GM18867 (cell line): ENCODE measurements at regions not wholly inside any gene's neighbourhood (a gene's known extent, or its start where the extent isn't known, plus 50 kb on each side); places are given as distances from the start of the nearest gene placed in this dataset.

Experiments used
- ATAC-seq: cut with Tn5 transposase; IDR thresholded peaks from one replicate; pipeline ENCODE4 v1.9.1; 2021; ENCODE audit warnings: mild to moderate bottlenecking, moderate library complexity; ENCODE audit not compliant: unreplicated experiment

DNA sequence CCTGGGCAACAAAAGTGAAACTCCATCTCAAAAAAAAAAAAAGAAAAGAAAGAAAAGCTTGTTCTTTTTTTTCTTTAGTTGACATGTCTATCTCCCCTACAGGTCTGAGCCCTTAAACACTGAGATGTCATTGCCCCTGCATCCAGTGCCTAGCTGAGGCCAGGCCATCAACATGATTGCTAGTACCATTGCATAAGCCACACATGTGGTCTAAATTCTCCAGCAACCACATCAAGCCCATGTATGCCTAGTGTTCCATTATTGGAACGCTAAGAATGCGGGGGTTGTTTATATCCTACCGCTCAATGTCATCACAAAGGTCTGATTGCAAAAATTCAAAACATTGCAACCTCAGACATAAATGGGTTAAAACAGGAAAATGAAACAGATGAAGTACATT lies 62.7 kb downstream of the NPTX2 start:
- ATAC-seq, result no peak

DNA sequence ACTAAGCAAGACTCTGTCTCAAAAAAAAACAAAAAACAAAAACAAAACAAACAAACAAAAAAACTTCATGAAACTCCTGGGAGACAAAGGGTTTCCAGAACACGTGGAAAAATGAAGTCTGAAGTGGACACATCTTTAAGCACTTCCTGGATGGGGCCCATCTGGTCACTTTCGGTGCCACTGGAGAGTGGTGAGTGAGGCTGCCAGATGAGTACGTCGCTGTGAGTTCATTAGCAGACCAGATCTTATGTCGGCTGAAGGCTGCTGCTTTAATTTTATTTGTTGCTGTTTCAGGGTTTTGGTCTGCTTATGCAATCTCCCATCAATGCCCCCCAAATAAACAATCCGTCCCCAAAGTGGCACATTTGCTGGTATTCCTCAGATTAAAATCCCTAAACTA lies 64.4 kb downstream of the NPTX2 start:
- no peak for ATAC-seq

DNA sequence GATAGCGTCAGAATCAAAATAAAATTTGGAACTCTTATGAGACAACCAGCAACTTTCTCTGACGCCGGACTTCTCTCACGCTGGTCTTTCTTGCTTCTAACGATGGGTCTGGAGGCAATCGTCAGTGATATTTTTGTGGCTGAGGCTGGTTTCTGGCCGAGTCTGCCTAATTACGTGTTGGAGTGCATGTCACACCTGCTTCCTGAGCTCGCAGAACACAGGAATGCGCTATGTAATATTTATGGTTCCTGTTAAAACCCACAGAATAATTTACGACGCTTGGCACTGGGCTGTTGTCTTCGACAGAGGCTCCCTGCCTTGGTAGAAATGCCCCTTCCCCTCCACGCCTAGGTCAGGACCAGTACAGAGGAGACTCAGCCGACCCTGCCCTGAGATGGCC lies 64.9 kb downstream of the NPTX2 start:
- no peak for ATAC-seq

DNA sequence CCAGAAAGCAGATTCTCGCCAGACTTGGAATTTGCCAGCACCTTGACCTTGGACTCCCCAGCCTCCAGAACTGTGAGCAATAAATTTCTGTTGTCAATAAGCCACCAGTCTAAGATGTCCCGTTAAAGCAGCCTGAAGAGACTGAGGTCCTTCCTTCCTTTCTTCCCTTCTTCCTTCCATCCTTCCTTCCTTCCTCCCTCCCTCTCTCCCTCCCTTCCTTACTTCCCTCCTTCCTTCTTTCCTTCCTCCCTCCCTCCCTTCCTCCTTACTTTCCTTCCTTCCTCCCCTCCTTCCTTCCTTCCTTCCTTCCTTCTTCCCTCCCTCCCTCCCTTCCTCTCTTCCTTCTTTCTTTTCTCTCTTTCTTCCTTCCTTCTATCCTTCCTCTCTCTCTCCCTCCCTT lies 66.4 kb downstream of the NPTX2 start:
- ATAC-seq, result no peak

DNA sequence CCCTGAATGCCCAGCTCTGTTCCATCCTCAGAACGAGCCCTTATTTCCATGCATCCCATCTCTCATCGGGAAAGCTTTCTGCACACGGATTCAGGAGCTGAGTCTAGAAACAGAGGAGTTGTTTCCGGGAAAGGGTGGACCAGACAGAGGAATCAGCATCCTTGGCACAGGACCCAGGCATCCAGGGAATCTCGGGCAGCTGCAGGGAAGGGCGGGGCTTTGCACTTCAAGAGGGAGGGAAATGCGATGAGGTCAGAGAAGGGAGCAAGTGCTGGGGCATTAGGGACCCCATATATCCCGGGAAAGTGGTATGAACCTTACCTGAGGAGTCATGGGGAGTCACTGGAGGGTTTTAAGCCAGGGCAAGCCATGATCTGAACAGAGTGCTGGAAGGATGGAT lies 68.5 kb downstream of the NPTX2 start:
- no peak for ATAC-seq

DNA sequence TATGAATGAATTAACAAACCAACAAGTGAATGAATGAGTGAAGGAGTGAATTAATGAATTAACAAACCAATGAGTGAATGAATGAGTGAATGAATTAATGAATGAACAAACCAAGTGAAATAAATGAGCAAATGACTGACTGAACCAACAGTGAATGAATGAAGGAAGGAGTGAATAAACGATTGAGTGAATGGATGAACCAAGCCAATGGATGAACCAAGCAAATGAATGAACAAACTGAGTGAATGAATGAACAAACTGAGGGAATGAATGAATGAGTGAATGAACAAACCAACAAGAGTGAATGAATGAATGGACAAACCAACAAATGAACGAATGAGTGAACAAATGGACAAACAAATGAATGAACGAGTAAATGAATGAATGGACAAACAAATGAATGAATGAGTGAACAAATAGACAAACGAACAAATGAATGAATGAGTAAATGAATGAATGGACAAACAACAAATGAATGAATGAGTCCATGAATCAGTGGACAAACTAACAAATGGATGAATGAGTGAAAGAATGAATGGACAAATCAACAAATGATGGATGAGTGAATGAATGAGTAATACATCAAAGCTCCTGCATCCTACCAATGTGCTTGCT lies 69.5 kb downstream of the NPTX2 start:
- ATAC-seq, result no peak

DNA sequence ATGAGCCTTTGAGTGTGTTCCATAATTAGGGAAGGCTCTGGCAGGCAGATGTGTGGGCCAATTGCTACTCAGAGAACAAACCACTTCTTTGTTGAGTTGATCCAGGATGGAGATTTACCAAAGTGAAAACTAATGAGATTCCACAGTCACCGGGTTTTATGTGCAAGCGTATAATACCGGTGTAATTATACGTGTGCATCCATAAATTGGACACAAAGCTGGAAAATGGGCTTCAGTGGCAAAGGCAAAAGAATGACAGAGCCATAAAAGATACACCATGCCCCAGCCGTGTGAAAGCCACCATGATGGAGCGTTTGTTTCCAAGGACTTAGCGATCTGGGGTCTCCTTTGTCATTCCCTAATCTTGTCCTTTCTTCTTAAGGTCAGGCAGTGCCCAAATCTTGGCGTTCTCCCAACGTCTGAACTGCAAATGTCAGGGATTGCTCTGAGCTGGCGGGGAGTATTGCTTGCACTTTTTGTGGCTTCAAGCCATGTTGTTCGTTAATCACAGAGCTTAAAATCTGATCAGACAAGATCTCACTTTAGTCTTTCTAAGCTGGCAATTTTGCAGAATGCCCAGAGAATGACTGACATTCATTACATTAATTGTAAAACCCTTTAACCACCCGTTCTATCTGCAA lies 70.1 kb downstream of the NPTX2 start:
- no peak for ATAC-seq

DNA sequence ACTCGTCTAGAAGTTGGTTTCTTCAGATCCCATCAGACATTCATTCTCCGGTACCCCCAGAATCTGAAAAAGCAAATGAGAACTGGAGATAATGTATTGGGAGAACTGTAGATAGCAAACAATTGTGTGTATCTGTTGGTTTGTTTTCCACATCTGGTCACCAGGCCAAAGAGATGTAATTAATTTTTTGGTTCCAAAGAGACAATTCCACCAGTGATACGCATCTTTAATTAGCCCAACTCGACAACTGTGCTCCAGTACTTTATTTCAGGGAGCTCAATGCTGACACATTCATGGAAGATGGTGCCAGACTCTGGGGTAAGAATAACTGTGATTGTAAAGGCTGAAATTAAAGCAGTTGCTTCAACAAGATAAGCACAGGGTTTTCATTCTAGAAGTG lies 74.5 kb downstream of the NPTX2 start:
- no peak for ATAC-seq

DNA sequence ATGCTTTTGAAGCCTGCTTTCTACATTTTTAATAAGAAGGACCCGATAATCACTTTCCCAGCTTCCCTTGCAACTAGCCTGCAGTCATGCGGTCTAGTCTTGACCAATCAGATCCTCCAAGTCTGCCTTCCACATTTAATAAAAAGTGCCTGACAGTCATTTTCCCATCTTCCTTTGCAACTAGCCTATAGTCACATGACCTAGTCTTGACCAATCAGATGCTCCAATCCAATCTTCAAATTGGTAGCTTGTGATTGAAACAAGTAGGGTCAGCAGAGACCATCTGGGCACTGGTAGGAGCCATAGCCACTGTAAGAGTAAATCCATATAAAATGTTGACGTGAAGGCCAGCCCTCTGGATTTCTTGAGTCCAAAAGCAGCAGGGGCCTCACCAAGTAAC lies 80.0 kb downstream of the NPTX2 start:
- ATAC-seq, result no peak

DNA sequence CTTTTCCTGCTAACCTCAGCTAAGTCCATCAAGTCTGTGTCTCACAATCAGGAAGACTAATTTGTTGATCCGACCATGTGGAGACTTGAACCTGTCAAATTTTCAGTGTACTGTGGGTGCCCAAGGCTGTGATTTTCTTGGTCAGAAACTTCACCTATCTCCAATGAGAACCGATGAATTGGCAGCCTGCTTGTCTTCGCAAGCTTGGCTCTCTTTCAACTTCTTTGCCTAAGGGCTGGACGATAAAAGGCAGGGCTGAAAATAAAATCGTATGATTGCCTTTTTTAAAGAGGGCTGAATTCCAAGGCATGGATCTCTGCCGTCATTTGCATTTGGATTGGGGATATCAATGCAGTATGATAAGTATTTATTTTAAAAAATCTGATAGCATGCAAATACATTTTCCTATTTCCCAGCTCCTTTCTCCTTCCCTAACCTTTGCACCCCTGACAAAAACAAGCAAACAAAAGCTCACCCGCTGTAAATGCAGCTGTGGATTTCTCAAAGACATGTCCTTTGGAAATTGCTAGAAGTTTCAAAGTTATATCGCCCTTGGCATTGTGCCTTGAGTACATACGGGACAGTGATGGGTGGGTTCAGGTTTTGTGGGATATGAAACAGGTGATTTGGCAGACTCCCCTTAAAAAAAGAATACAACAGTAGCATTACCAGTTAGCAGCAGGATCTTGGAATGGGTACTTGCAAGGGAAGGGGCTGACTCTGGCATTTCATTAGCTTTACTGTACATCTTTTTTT lies 80.6 kb downstream of the NPTX2 start:
- ATAC-seq, result no peak

DNA sequence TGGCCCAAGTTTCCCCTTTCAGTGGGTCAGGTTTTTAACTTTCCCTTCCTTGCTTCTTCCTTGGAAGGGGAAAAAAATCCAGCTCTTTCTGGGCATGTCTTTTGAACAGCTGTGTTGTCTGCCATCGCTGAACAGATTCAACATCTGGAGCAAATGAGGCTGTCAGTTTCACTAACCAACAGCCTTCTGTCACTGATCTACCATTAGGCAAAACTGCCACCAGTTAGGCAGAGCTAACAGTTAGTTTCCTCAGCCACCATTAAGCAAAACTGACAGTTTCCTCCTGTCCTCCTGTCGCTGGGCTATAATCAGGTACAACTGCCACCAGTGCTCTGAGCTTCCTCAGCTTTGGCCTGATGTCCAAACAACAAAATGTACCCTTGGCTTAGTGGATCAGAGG lies 81.9 kb downstream of the NPTX2 start:
- no peak for ATAC-seq

DNA sequence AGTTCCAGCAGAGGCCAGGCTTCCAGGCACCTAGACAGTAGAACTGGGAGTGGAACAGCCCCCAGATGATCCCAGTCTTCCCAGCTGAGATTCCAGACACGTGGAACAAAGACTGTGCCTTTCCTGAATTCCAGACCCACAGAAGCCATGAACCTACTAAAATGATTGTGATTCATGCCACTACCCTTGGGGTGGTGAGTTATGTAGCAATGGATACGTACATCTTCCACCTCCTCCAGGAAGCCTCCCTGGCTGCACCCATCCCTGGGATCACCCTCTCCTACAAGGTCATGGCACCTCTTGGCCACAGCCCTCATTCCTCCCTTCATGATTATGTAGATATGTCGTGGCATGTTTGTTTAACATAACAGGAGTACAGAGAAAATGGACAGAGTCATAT lies 83.4 kb downstream of the NPTX2 start:
- ATAC-seq, result no peak

DNA sequence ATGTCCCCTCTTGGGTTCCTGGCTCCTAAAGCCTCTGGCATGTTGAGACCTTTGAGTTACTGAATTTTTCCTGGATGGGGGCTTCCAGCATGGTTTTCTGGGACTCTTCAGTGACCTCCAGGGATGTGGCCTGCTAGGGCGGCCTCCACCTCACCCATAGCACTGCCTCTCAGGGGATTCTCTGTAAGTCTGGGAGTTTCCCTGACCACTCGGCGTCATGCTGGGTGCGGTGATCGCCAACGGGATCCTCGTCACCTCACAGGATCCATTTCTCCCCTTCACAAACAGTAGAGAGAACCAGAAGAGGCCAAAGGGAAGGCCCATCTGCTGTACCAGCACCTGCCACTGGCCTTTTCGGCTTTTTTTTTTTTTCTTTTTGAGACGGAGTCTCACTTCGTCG lies 84.3 kb downstream of the NPTX2 start:
- ATAC-seq, result no peak

DNA sequence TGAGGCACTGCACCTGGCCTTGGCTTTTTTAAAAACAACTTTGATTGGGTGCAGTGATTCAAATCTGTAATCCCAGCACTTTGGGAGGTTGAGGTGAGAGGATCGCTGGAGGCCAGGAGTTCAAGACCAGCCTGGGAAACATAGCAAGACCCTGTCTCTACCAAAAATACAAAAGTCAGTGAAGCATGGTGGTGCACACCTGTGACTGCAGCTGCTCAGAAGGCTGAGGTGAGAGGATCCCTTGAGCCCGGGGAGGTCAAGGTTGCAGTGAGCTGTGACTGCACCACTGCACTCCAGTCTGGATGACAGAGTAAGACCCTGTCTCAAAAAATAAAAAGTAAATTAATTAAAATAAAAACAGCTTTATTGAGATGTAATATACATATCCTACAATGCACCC lies 84.9 kb downstream of the NPTX2 start:
- no peak for ATAC-seq

DNA sequence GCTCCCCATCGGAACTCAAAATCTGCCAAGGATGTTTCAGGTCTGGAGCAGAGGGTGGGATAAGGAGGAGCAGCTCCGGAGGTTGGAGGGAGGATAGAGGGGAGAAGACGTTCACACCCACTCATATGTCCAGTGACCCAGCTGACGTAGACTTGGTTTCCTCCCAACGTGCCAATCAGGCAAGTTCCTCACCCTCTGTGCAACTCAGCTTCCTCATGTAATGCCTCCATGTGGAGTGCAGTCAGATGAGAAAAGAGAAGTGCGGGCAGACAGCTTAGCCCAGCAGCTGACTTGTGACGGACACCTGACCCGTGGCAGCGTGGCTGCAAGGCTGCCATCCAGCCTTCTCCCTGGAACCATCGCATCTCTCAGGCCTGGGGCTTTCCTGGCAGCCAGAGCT lies 86.8 kb downstream of the NPTX2 start:
- no peak for ATAC-seq

DNA sequence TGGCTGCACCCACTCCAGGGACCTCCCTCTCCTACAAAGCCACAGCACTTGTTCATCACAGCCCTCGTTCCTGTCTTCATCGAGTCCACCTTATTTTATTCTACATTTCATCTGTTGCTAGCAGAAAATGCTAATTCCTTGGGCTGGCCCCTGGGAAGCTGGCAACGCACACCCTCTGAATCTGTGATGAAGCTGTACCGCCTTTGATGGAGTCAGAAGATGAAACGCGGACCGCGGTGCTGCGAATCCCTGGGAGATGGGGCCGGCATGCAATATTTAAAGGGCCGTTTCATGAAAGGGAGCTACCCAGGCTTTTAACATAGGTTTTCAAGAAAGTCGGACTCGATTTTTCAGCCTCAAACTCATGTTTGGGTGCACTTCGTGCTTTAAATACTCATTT lies 88.5 kb downstream of the NPTX2 start:
- no peak for ATAC-seq

DNA sequence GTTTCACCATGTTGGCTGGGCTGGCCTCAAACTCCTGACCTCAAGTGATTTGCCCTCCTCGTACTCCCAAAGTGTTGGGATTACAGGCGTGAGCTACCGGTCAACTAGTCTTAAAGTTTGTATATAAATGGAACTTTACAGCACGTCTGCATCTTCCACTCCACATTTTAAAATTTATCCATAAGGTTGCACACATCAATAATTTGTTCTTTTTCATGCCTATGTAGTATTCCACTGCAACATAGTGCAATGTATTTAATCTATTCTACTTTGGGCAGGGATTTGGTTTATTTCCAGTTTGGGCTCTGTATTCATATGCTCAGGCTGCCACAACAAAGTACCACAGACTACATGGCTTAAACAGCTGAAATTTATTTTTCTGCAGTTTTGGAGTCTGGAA lies 90.0 kb downstream of the NPTX2 start:
- ATAC-seq, result no peak

DNA sequence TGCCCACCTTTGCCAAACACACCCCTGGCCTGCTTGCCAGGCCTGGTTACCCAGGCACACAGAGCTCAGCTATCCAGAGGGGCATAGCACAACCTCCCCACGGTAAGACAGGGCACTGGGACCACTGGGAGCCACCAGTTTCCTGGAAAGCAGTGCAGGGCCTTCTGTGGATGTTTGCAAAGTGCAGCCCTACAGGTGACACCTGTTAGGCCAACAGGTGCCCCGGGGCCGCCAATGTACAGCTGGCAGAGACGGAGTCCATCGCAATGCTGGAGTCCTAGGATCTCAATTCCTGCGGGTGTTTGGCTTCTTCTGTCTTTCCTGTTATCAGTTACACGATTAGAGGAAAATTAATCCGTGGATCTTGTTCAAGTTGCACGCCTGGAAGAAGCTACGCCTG lies 94.9 kb downstream of the NPTX2 start:
- ATAC-seq, result no peak

DNA sequence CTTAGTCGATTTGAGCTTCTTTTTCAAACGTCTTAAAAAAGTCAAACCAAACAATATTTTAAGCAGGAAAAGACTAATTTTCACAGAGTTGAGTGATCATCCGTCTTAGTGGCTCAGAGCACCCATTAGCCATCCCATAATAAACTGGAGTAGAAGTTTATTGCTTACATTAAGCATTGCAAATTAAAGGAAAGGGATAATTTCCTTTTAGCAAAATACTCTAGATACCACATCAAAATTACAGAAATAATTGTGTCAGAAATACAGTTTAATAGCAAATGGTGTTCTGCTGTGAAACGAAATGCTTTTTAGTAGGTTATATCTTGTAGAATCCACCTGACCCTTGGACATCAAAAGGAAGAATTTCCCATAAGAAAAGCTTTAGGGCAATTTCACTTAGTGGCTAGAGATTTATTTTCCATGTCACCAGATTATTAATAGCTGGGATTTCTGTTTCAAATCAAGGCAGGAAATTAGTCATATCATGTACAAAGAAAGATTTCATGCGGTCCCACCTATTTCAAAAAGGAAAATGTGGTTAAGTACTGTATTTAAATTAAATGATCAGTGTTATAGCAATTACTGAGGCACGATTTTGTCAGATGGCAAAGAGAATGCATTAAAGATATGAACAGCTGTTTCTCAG lies 96.2 kb downstream of the NPTX2 start:
- no peak for ATAC-seq

DNA sequence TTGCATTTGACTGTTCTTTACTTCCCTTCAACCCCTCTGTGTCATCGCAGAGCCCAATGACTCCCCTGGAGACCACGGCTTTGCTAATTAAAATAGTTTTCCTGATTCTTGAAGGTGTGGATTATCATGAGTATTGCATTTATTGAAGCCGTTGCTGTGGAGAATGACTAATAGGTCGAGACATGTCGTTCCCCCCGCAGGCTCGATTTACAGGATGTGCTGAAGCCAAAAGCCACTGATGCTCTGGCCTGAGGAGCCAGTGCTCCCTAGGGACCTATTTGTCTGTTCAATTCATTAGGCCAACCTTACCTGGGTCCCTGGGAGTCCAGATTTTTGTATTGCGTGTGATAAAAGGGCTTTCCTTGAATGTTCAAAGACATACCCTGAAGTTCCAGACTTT lies 102.3 kb downstream of the NPTX2 start:
- ATAC-seq, result no peak

DNA sequence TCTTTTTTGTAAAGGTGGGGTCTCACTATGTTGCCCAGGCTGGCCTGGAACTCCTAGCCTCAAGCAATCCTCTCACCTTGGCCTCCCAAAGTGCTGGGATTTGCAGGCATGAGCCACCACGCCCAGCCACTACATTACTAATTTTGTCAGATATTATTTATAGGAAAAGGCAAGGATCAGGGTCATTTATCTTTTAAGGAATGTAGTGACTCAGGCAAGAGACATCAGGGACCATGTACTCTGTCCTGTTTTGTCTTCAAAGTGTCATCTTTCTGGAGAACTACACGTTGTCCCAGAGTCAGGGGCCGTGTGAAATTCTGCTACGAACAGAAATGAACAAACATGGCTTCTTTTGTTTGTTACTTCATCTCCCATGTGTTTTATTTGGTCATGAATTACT lies 105.3 kb downstream of the NPTX2 start:
- ATAC-seq, result no peak

DNA sequence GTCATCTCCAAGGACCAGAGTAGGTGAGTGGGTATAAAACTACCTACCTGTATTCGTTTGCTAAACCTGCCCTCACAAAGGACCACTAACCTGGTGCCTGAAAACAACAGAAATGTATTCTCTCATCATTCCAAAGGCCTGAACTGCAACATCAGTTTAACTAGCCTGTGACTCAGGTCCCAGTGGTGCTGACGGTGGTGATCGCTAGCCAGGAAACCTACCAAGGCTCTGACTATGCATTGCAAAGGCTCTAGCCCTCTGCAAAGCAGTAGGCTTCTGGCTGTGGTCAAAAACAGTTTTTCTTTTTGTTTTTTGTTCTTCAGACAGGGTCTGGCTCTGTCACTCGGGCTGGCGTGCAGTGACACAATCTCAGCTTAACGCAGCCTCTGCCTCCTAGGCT lies 107.5 kb downstream of the NPTX2 start:
- ATAC-seq, result no peak
